Neural crest cell (in vitro differentiated cells): ENCODE measurements at regions not wholly inside any gene's neighbourhood (a gene's known extent, or its start where the extent isn't known, plus 50 kb on each side); places are given as distances from the start of the nearest gene placed in this dataset.
"Not testable (repeated sequence)": the region's sequence is repeated elsewhere in the genome, so short reads cannot be mapped to it uniquely, and the experiment has no call there.

ENCODE experiments used
- DNase-seq: peaks from one replicate; pipeline ENCODE4 v3.0.0; 2021; ENCODE audit warnings: low read depth, mixed read lengths, low spot score
- H3K27ac Mint-ChIP-seq: one replicate; pipeline ENCODE4 v1.8.0; 2021; ENCODE audit warnings: mild to moderate bottlenecking, mixed read lengths; ENCODE audit not compliant: unreplicated experiment
- H3K27me3 Mint-ChIP-seq: 2 replicates; pipeline ENCODE4 v1.8.0; 2021; ENCODE audit warnings: low read depth, mild to moderate bottlenecking, mixed read lengths
- H3K36me3 Mint-ChIP-seq: 2 replicates; pipeline ENCODE4 v1.8.0; 2021; ENCODE audit warnings: low read depth, mild to moderate bottlenecking, mixed read lengths
- H3K4me1 Mint-ChIP-seq: 2 replicates; pipeline ENCODE4 v1.8.0; 2021; ENCODE audit warnings: mixed read lengths
- H3K4me3 Mint-ChIP-seq: one replicate; pipeline ENCODE4 v1.8.0; 2021; ENCODE audit warnings: mild to moderate bottlenecking, mixed read lengths
- H3K9me3 Mint-ChIP-seq: 2 replicates; pipeline ENCODE4 v1.8.0; 2021; ENCODE audit warnings: mixed read lengths
- TF ChIP-seq, protein P1 (sequence below): fragments of 200-600 bp; sonication (generic); conservative IDR thresholded peaks from 2 replicates; pipeline ENCODE4 v1.5.0; 2021; ENCODE audit warnings: antibody characterized with exemption, mild to moderate bottlenecking

DNA sequence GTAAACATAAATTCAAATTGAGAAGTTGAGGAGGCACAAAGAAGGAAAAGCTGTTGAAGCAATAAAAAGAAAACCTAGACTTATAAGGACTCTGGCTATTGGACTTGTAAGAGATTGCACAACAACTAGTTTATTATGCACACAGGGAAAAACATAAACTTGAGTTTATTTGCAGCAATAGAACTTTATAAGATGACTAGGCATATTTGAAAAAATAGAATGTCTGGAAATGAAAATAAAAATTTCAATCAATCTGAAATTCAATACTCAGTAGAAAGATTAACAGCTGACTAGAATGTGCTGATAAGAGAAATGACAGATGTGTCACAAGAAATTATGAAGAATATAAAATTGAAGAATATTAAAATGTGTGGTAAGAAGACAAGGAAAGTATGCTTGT is 505.4 kb upstream of the ZP4 start:
- Mint-ChIP-seq H3K9me3 (no peaks in the 10 kb centered on the region), H3K4me3 (no peak overlapping the region), H3K27me3 (no peaks in the 10 kb centered on the region), H3K4me1 (no peaks in the 10 kb centered on the region), H3K36me3 (no peaks in the 10 kb centered on the region), H3K27ac (no peak overlapping the region)
- TF ChIP-seq, protein P1, sequence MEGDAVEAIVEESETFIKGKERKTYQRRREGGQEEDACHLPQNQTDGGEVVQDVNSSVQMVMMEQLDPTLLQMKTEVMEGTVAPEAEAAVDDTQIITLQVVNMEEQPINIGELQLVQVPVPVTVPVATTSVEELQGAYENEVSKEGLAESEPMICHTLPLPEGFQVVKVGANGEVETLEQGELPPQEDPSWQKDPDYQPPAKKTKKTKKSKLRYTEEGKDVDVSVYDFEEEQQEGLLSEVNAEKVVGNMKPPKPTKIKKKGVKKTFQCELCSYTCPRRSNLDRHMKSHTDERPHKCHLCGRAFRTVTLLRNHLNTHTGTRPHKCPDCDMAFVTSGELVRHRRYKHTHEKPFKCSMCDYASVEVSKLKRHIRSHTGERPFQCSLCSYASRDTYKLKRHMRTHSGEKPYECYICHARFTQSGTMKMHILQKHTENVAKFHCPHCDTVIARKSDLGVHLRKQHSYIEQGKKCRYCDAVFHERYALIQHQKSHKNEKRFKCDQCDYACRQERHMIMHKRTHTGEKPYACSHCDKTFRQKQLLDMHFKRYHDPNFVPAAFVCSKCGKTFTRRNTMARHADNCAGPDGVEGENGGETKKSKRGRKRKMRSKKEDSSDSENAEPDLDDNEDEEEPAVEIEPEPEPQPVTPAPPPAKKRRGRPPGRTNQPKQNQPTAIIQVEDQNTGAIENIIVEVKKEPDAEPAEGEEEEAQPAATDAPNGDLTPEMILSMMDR: no peak
- DNase-seq: no peak

DNA sequence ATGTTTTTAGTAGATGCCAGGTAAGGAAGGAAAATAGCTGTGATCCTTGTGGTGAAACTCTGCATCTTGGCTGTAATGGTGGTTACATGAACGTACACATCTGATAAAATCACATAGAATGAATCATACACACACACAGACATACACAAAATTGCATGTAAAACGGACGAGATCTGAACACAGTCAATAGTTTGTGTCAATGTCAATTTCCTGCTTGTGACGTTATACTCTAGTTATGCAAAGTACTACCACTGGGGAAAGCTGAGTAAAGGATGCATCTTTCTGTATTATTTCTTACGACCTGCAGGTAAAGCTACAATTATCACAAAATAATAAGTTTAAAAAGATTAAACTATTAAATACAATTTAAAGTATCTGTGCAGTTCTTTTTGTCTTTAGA is 493.7 kb upstream of the ZP4 start:
- Mint-ChIP-seq H3K27ac (no peak overlapping the region), H3K9me3 (no peaks in the 10 kb centered on the region), H3K36me3 (no peaks in the 10 kb centered on the region), H3K27me3 (no peaks in the 10 kb centered on the region), H3K4me1 (peaks cover 14% of the 10 kb centered on the region), H3K4me3 (no peak overlapping the region)
- TF ChIP-seq, protein P1: no peak
- DNase-seq: no peak

DNA sequence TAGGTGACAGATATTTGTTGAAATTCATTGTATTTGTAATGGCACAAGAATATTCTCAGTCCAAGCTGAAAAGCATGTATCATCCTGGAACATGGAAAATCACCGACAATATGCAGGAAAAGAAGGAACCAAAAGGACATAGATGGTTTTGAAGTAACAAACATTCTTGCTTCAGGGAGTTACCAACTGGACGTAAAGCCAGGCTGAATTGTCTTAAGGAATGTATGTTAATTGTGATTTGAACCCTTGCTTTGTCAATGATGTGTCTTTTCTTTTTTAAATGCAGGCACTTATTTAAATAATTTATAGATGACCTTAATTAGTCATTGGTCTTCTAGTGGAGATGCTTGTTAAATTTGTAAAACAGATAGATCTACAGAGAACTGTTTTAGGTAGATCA is 489.4 kb upstream of the ZP4 start:
- H3K9me3 Mint-ChIP-seq: peaks cover 7% of the 10 kb centered on the region
- no peak for DNase-seq
- TF ChIP-seq, protein P1: no peak
- no peaks in the 10 kb centered on the region for H3K27me3 Mint-ChIP-seq
- H3K4me1 Mint-ChIP-seq: peaks cover 27% of the 10 kb centered on the region
- no peak overlapping the region for H3K4me3 Mint-ChIP-seq
- H3K36me3 Mint-ChIP-seq: no peaks in the 10 kb centered on the region
- H3K27ac Mint-ChIP-seq: no peak overlapping the region

DNA sequence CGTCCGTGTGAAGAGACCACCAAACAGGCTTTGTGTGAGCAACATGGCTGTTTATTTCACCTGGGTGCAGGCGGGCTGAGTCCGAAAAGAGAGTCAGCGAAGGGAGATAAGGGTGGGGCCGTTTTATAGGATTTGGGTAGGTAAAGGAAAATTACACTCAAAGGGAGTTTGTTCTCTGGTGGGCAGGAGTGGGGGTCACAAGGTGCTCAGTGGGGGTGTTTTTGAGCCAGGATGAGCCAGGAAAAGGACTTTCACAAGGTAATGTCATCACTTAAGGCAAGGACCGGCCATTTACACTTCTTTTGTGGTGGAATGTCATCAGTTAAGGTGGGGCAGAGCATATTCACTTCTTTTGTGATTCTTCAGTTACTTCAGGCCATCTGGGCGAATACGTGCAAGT is 488.7 kb upstream of the ZP4 start:
- H3K36me3 Mint-ChIP-seq, H3K9me3 Mint-ChIP-seq, H3K27me3 Mint-ChIP-seq, DNase-seq, H3K27ac Mint-ChIP-seq, H3K4me3 Mint-ChIP-seq: not testable (repeated sequence)
- peaks cover 27% of the 10 kb centered on the region for H3K4me1 Mint-ChIP-seq

DNA sequence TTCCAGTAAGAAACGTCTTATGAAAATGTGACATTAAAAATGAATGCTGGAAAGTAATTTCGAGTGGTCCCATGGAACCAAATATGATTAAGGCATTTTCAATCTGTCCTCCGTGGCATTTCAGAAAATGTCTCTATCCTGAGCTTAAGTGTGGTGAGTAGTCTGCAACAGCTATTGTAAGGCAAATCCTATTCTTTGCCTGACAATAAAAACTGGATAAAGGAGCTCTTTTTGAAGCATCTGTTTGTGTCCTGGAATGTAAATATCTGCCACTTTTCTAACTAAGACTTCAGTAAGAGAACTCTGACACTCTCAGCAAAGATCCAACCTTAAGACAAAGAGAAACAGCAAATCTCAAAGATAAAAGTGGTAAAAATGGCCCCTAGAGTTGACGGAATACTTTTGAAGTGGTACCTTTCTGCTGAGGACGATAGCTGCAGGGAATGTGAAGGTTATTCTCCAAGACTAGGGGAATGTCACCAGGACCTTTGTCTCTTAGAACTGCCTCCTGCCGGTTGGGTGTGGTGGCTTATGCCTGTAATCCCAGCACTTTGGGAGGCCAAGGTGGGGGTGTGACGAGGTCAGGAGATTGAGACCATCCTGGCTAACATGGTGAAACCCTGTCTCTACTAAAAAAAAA is 486.7 kb upstream of the ZP4 start:
- H3K27me3 Mint-ChIP-seq: no peaks in the 10 kb centered on the region
- TF ChIP-seq, protein P1: no peak
- peaks cover 13% of the 10 kb centered on the region for H3K4me1 Mint-ChIP-seq
- H3K36me3 Mint-ChIP-seq: no peaks in the 10 kb centered on the region
- no peak overlapping the region for H3K4me3 Mint-ChIP-seq
- no peak for DNase-seq
- H3K9me3 Mint-ChIP-seq: peaks cover 7% of the 10 kb centered on the region
- no peak overlapping the region for H3K27ac Mint-ChIP-seq

DNA sequence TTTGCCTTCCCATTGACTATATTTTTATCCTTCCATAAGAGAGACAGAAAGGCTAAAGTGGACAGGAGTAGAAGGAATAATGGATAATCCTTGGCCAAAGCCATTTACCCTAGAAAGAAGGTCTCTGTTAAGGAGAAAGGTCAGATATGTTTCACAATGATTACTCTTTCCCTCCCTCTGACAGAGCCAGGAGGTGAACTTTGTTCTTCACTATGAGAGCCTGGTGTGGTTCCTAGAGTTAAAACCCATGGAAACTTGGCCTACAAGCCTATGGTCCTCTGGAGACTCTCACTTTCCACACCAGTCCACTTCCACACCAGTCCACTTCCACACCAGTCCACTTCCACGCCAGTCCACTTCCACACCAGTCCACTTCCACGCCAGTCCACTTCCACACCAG is 479.9 kb upstream of the ZP4 start:
- no peaks in the 10 kb centered on the region for H3K4me1 Mint-ChIP-seq
- H3K27ac Mint-ChIP-seq: peak overlapping the region; percentile 7
- TF ChIP-seq, protein P1: no peak
- H3K9me3 Mint-ChIP-seq: no peaks in the 10 kb centered on the region
- no peaks in the 10 kb centered on the region for H3K27me3 Mint-ChIP-seq
- H3K4me3 Mint-ChIP-seq: no peak overlapping the region
- no peaks in the 10 kb centered on the region for H3K36me3 Mint-ChIP-seq
- DNase-seq: no peak
